ENCODE measurements at regions not wholly inside any gene's neighbourhood (a gene's known extent, or its start where the extent isn't known, plus 50 kb on each side); places are given as distances from the start of the nearest gene placed in this dataset.

- TF ChIP-seq ZNF747 (CRISPR knock-in tag; IDR thresholded peaks at IDR 0.05; ENCODE audit: borderline replicate concordance) (no peak), TRAFD1 (CRISPR knock-in tag; IDR thresholded peaks at IDR 0.05; ENCODE audit: borderline replicate concordance) (no peak), CTCF (CRISPR knock-in tag; IDR thresholded peaks at IDR 0.05) (no peak), CREB3 (CRISPR knock-in tag; IDR thresholded peaks at IDR 0.05) (no peak), IRF2 (CRISPR knock-in tag; IDR thresholded peaks at IDR 0.05) (no peak)
These were observed 165.1 kb upstream of the PPP3CA start for GRCh38 chr4:101512416-101512815.
